ENCODE measurements at regions not wholly inside any gene's neighbourhood (a gene's known extent, or its start where the extent isn't known, plus 50 kb on each side); places are given as distances from the start of the nearest gene placed in this dataset.

DNA sequence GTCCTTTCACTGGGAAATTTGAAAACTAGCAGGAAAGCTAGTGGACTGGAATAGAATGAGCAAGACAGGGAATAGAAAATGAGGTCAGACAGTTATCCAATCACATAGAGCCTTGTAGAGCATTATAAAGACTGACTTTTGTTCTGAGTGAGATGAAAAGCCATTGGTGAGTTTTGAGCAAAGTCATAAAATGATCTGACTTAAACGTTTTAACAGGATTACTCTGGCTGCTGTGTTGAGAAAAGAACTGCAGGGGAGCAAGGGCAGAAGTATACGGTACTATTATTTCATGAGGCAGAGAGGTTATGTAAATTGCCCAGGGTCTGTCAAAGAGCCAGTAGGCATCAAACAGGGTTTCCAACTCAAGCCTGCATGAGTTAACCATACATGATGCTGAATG is 393.4 kb downstream of the TFEC start:
- TF ChIP-seq EZH2phosphoT487 (IDR thresholded peaks at IDR 0.05; ENCODE audit: low read length) (no peak), CTCF (IDR thresholded peaks at IDR 0.05; ENCODE audit: low read length) (no peak), EZH2 (optimal IDR thresholded peaks at IDR 0.05; ENCODE audit: low read depth, low read length) (no peak)
